ENCODE measurements at regions not wholly inside any gene's neighbourhood (a gene's known extent, or its start where the extent isn't known, plus 50 kb on each side); places are given as distances from the start of the nearest gene placed in this dataset.

- Histone ChIP-seq H3K36me3 (ENCODE audit: control insufficient read depth in 2 of 2, extremely low read depth in 1 of 2, insufficient read depth in 1 of 2, low read length in 1 of 2) (no peaks in the 10 kb centered on the region), H3K9me3 (no peaks in the 10 kb centered on the region), H3K27ac (ENCODE audit: low read length) (no peak overlapping the region), H3K27me3 (replicated peaks in 1 of 2; ENCODE audit: control insufficient read depth in 2 of 2, extremely low read depth in 1 of 2, insufficient read depth in 2 of 2, low read length in 1 of 2) (peaks cover 0 to 3% of the 10 kb centered on the region in 2 experiments), H3K4me1 (ENCODE audit: control insufficient read depth in 1 of 2, extremely low read depth in 1 of 2, insufficient read depth in 2 of 2, low read length in 2 of 2) (no peaks in the 10 kb centered on the region), H3K4me3 (ENCODE audit: control insufficient read depth in 1 of 2, extremely low read depth in 1 of 2, low read length in 1 of 2) (no peak overlapping the region)
- H3K9me3 Mint-ChIP-seq, result peaks cover 0 to 9% (median 0%) of the 10 kb centered on the region in 3 donors
- H3K4me1 Mint-ChIP-seq, result no peaks in the 10 kb centered on the region
- ChIA-PET POLR2A (interaction anchor here in 1 of 2 donors (0.6 kb wide), 1 partner anchor 8 kb away, joined by 3 read pairs; no protein-coding TSS in a partner anchor), CTCF (no interaction called here)
- ATAC-seq (replicated peaks in 1 of 4) (no peak), DNase-seq (no peak)
- no peaks in the 10 kb centered on the region for H3K36me3 Mint-ChIP-seq
- 70% methylated on average over 6 of the region's 7 CpGs for WGBS (ENCODE audit: insufficient coverage)
- H3K27me3 Mint-ChIP-seq, result no peaks in the 10 kb centered on the region
- no peak overlapping the region for H3K27ac Mint-ChIP-seq
- H3K4me3 Mint-ChIP-seq, result no peak overlapping the region
Measured at GRCh38 chr6:164023535-164023934, 609.0 kb downstream of the QKI start.

- Histone ChIP-seq H3K27me3 (replicated peaks in 1 of 2; ENCODE audit: control insufficient read depth in 2 of 2, extremely low read depth in 1 of 2, insufficient read depth in 2 of 2, low read length in 1 of 2) (peaks cover 0 to 3% of the 10 kb centered on the region in 2 experiments), H3K9me3 (no peaks in the 10 kb centered on the region), H3K27ac (ENCODE audit: low read length) (no peak overlapping the region), H3K4me3 (ENCODE audit: control insufficient read depth in 1 of 2, extremely low read depth in 1 of 2, low read length in 1 of 2) (no peak overlapping the region), H3K36me3 (ENCODE audit: control insufficient read depth in 2 of 2, extremely low read depth in 1 of 2, insufficient read depth in 1 of 2, low read length in 1 of 2) (no peaks in the 10 kb centered on the region), H3K4me1 (ENCODE audit: control insufficient read depth in 1 of 2, extremely low read depth in 1 of 2, insufficient read depth in 2 of 2, low read length in 2 of 2) (no peaks in the 10 kb centered on the region)
- ChIA-PET CTCF (no interaction called here), POLR2A (no interaction called here)
- no peaks in the 10 kb centered on the region for H3K36me3 Mint-ChIP-seq
- no peaks in the 10 kb centered on the region for H3K4me1 Mint-ChIP-seq
- no peak for ATAC-seq (replicated peaks in 1 of 4)
- no peaks in the 10 kb centered on the region for H3K27me3 Mint-ChIP-seq
- 85% methylated on average over 7 of the region's 13 CpGs for WGBS (ENCODE audit: insufficient coverage)
- H3K4me3 Mint-ChIP-seq, result no peak overlapping the region
- no peak overlapping the region for H3K27ac Mint-ChIP-seq
- no peak for DNase-seq
- H3K9me3 Mint-ChIP-seq, result peaks cover 0 to 11% (median 0%) of the 10 kb centered on the region in 3 donors
Measured at GRCh38 chr6:164022632-164023031, 608.1 kb downstream of the QKI start.

- CTCF ChIA-PET, result no interaction called here
- H3K4me1 Mint-ChIP-seq, result no peaks in the 10 kb centered on the region
- Histone ChIP-seq H3K4me1 (ENCODE audit: control insufficient read depth in 1 of 2, extremely low read depth in 1 of 2, insufficient read depth in 2 of 2, low read length in 2 of 2) (no peaks in the 10 kb centered on the region), H3K9me3 (no peaks in the 10 kb centered on the region), H3K27me3 (replicated peaks in 1 of 2; ENCODE audit: control insufficient read depth in 2 of 2, extremely low read depth in 1 of 2, insufficient read depth in 2 of 2, low read length in 1 of 2) (peaks cover 0 to 3% of the 10 kb centered on the region in 2 experiments), H3K4me3 (ENCODE audit: control insufficient read depth in 1 of 2, extremely low read depth in 1 of 2, low read length in 1 of 2) (no peak overlapping the region), H3K27ac (ENCODE audit: low read length) (no peak overlapping the region), H3K36me3 (ENCODE audit: control insufficient read depth in 2 of 2, extremely low read depth in 1 of 2, insufficient read depth in 1 of 2, low read length in 1 of 2) (no peaks in the 10 kb centered on the region)
- H3K36me3 Mint-ChIP-seq, result no peaks in the 10 kb centered on the region
- DNase-seq, result no peak
- peaks cover 0 to 2% of the 10 kb centered on the region in 2 donors for H3K27me3 Mint-ChIP-seq
- no peak overlapping the region for H3K27ac Mint-ChIP-seq
- peaks cover 0 to 11% (median 0%) of the 10 kb centered on the region in 3 donors for H3K9me3 Mint-ChIP-seq
- no peak overlapping the region for H3K4me3 Mint-ChIP-seq
- no peak for ATAC-seq (replicated peaks in 1 of 4)
- POLR2A ChIA-PET, result no interaction called here
- 68% methylated on average over 8 of the region's 14 CpGs for WGBS (ENCODE audit: insufficient coverage)
Measured at GRCh38 chr6:164021589-164022250, 607.2 kb downstream of the QKI start.

- Mint-ChIP-seq H3K4me1 (no peaks in the 10 kb centered on the region), H3K27ac (no peak overlapping the region), H3K4me3 (no peak overlapping the region), H3K36me3 (no peaks in the 10 kb centered on the region), H3K27me3 (peaks cover 0 to 4% of the 10 kb centered on the region in 2 donors), H3K9me3 (peaks cover 0 to 16% (median 0%) of the 10 kb centered on the region in 3 donors)
- WGBS (ENCODE audit: insufficient coverage), result 96% methylated on average over 21 of the region's 21 CpGs
- no peaks in the 10 kb centered on the region for H3K9me3 ChIP-seq
- no peak overlapping the region for H3K27ac ChIP-seq (ENCODE audit: low read length)
- no peaks in the 10 kb centered on the region for H3K4me1 ChIP-seq (ENCODE audit: control insufficient read depth in 1 of 2, extremely low read depth in 1 of 2, insufficient read depth in 2 of 2, low read length in 2 of 2)
- DNase-seq (no peak), ATAC-seq (replicated peaks in 1 of 4) (no peak)
- ChIA-PET POLR2A (no interaction called here), CTCF (no interaction called here)
- no peaks in the 10 kb centered on the region for H3K36me3 ChIP-seq (ENCODE audit: control insufficient read depth in 2 of 2, extremely low read depth in 1 of 2, insufficient read depth in 1 of 2, low read length in 1 of 2)
- no peak overlapping the region for H3K4me3 ChIP-seq (ENCODE audit: control insufficient read depth in 1 of 2, extremely low read depth in 1 of 2, low read length in 1 of 2)
- peaks cover 0 to 3% of the 10 kb centered on the region in 2 experiments for H3K27me3 ChIP-seq (replicated peaks in 1 of 2; ENCODE audit: control insufficient read depth in 2 of 2, extremely low read depth in 1 of 2, insufficient read depth in 2 of 2, low read length in 1 of 2)
Measured at GRCh38 chr6:164020142-164020541, 605.6 kb downstream of the QKI start.

GRCh38 chr6:164018133-164018532 lies 603.6 kb downstream of the QKI start:
- ChIA-PET POLR2A (no interaction called here), CTCF (no interaction called here)
- Histone ChIP-seq H3K27ac (ENCODE audit: low read length) (no peak overlapping the region), H3K4me3 (ENCODE audit: control insufficient read depth in 1 of 2, extremely low read depth in 1 of 2, low read length in 1 of 2) (no peak overlapping the region), H3K36me3 (ENCODE audit: control insufficient read depth in 2 of 2, extremely low read depth in 1 of 2, insufficient read depth in 1 of 2, low read length in 1 of 2) (no peaks in the 10 kb centered on the region), H3K27me3 (replicated peaks in 1 of 2; ENCODE audit: control insufficient read depth in 2 of 2, extremely low read depth in 1 of 2, insufficient read depth in 2 of 2, low read length in 1 of 2) (peaks cover 0 to 3% of the 10 kb centered on the region in 2 experiments), H3K4me1 (ENCODE audit: control insufficient read depth in 1 of 2, extremely low read depth in 1 of 2, insufficient read depth in 2 of 2, low read length in 2 of 2) (no peaks in the 10 kb centered on the region), H3K9me3 (no peaks in the 10 kb centered on the region)
- Mint-ChIP-seq H3K27me3 (peaks cover 0 to 4% of the 10 kb centered on the region in 2 donors), H3K4me1 (no peaks in the 10 kb centered on the region), H3K27ac (no peak overlapping the region), H3K4me3 (no peak overlapping the region), H3K36me3 (no peaks in the 10 kb centered on the region), H3K9me3 (peaks cover 0 to 16% (median 0%) of the 10 kb centered on the region in 3 donors)
- 58% methylated on average over 1 of the region's 4 CpGs for WGBS (ENCODE audit: insufficient coverage)
- no peak for DNase-seq
- ATAC-seq (replicated peaks in 1 of 4), result no peak

- Mint-ChIP-seq H3K9me3 (peaks cover 0 to 12% (median 0%) of the 10 kb centered on the region in 3 donors), H3K27me3 (peaks cover 1 to 7% of the 10 kb centered on the region in 2 donors), H3K27ac (no peak overlapping the region), H3K36me3 (no peaks in the 10 kb centered on the region), H3K4me3 (no peak overlapping the region), H3K4me1 (no peaks in the 10 kb centered on the region)
- no peaks in the 10 kb centered on the region for H3K36me3 ChIP-seq (ENCODE audit: control insufficient read depth in 2 of 2, extremely low read depth in 1 of 2, insufficient read depth in 1 of 2, low read length in 1 of 2)
- 95% methylated on average over 4 of the region's 6 CpGs for WGBS (ENCODE audit: insufficient coverage)
- no peaks in the 10 kb centered on the region for H3K4me1 ChIP-seq (ENCODE audit: control insufficient read depth in 1 of 2, extremely low read depth in 1 of 2, insufficient read depth in 2 of 2, low read length in 2 of 2)
- POLR2A ChIA-PET, result no interaction called here
- CTCF ChIA-PET, result no interaction called here
- no peaks in the 10 kb centered on the region for H3K9me3 ChIP-seq
- no peak overlapping the region for H3K27ac ChIP-seq (ENCODE audit: low read length)
- H3K27me3 ChIP-seq (replicated peaks in 1 of 2; ENCODE audit: control insufficient read depth in 2 of 2, extremely low read depth in 1 of 2, insufficient read depth in 2 of 2, low read length in 1 of 2), result no peaks in the 10 kb centered on the region
- H3K4me3 ChIP-seq (ENCODE audit: control insufficient read depth in 1 of 2, extremely low read depth in 1 of 2, low read length in 1 of 2), result no peak overlapping the region
- no peak for DNase-seq
- ATAC-seq (replicated peaks in 1 of 4), result no peak
Measured at GRCh38 chr6:164016056-164016455, 601.5 kb downstream of the QKI start.

GRCh38 chr6:164015088-164015484 lies 600.6 kb downstream of the QKI start:
- H3K27ac ChIP-seq (ENCODE audit: low read length), result no peak overlapping the region
- ChIA-PET POLR2A (no interaction called here), CTCF (no interaction called here)
- H3K36me3 Mint-ChIP-seq, result no peaks in the 10 kb centered on the region
- peaks cover 0 to 9% (median 0%) of the 10 kb centered on the region in 3 donors for H3K9me3 Mint-ChIP-seq
- no peaks in the 10 kb centered on the region for H3K4me1 Mint-ChIP-seq
- no peaks in the 10 kb centered on the region for H3K4me1 ChIP-seq (ENCODE audit: control insufficient read depth in 1 of 2, extremely low read depth in 1 of 2, insufficient read depth in 2 of 2, low read length in 2 of 2)
- no peak overlapping the region for H3K4me3 Mint-ChIP-seq
- H3K27ac Mint-ChIP-seq, result no peak overlapping the region
- no peak overlapping the region for H3K4me3 ChIP-seq (ENCODE audit: control insufficient read depth in 1 of 2, extremely low read depth in 1 of 2, low read length in 1 of 2)
- no peaks in the 10 kb centered on the region for H3K27me3 ChIP-seq (replicated peaks in 1 of 2; ENCODE audit: control insufficient read depth in 2 of 2, extremely low read depth in 1 of 2, insufficient read depth in 2 of 2, low read length in 1 of 2)
- 70% methylated on average over 2 of the region's 4 CpGs for WGBS (ENCODE audit: insufficient coverage)
- H3K9me3 ChIP-seq, result no peaks in the 10 kb centered on the region
- no peaks in the 10 kb centered on the region for H3K36me3 ChIP-seq (ENCODE audit: control insufficient read depth in 2 of 2, extremely low read depth in 1 of 2, insufficient read depth in 1 of 2, low read length in 1 of 2)
- DNase-seq (no peak), ATAC-seq (replicated peaks in 1 of 4) (no peak)
- H3K27me3 Mint-ChIP-seq, result peaks cover 1 to 7% of the 10 kb centered on the region in 2 donors

All from T-cell (primary cell).